ENCODE measurements at regions not wholly inside any gene's neighbourhood (a gene's known extent, or its start where the extent isn't known, plus 50 kb on each side); places are given as distances from the start of the nearest gene placed in this dataset.

- WGBS, result 91% methylated on average over 10 of the region's 10 CpGs
- H2BK120ac ChIP-seq (ENCODE audit: low read depth, low read length), result no peak overlapping the region
Observed at GRCh38 chr7:3230908-3231307, 70.1 kb upstream of the SDK1 start.

DNA sequence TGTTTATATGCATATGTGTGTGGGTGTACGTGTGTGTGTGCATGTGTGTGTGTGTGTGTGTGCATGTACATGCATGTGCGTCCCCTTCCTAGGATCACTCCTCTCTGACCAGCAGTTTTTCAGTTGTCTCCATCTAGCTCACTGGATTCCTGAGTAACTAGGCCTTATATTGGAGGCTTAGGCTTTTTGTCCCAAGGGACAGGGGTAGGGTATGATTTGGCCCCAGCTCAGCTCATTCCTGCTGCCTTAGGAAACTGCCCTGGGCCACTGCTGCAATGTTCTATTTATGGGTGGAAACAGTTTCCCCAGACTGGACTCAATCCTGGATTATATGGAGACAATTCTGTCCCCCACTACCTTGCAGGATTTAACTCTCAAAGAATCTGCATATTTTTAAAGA lies 68.8 kb upstream of the SDK1 start:
- no peaks in the 10 kb centered on the region for H3K36me3 ChIP-seq (ENCODE audit: control insufficient read depth in 1 of 2, insufficient read depth in 2 of 2, low read depth in 1 of 2, low read length in 2 of 2)
- H2AK5ac ChIP-seq (ENCODE audit: low read length, severe bottlenecking), result no peak overlapping the region
- H2AFZ ChIP-seq (ENCODE audit: low read depth, low read length), result no peak overlapping the region
- H4K8ac ChIP-seq (ENCODE audit: low read length), result no peak overlapping the region
- H3K18ac ChIP-seq (ENCODE audit: low read depth in 1 of 2, low read length in 2 of 2), result peak overlapping the region in 1 of 2 experiments; percentile 11
- H3K14ac ChIP-seq (ENCODE audit: low read length in 2 of 2), result no peak overlapping the region
- no CpG with 5 or more reads among the region's 2 CpGs for WGBS
- no peaks in the 10 kb centered on the region for H3K27me3 ChIP-seq (ENCODE audit: control insufficient read depth in 1 of 2, insufficient read depth in 1 of 2, low read length in 2 of 2)
- H3K9ac ChIP-seq (ENCODE audit: low read length), result no peak overlapping the region
- no peak overlapping the region for H2BK120ac ChIP-seq (ENCODE audit: low read depth, low read length)
- no peak overlapping the region for H2BK5ac ChIP-seq (ENCODE audit: low read depth, low read length, poor library complexity, severe bottlenecking)
- no peak overlapping the region for H2BK12ac ChIP-seq (ENCODE audit: low read length in 2 of 2)
- peaks cover 25% of the 10 kb centered on the region for H3K9me3 ChIP-seq (ENCODE audit: control insufficient read depth, low read length)
- H3K4me1 ChIP-seq (ENCODE audit: control insufficient read depth, insufficient read depth, low read depth, low read length), result peaks cover 2% of the 10 kb centered on the region
- no peak overlapping the region for H3K27ac ChIP-seq (ENCODE audit: low read length, poor library complexity, severe bottlenecking)
- no peaks in the 10 kb centered on the region for H3K79me1 ChIP-seq (replicated peaks; ENCODE audit: low read length, poor library complexity, severe bottlenecking)
- H2BK15ac ChIP-seq (ENCODE audit: low read depth, poor library complexity, severe bottlenecking), result no peak overlapping the region
- H3K23ac ChIP-seq (ENCODE audit: low read length in 2 of 2), result no peak overlapping the region
- no peak overlapping the region for H4K91ac ChIP-seq (ENCODE audit: low read length)
- no peak overlapping the region for H3K4me3 ChIP-seq (ENCODE audit: insufficient read depth in 1 of 2, low read depth in 1 of 2, low read length in 2 of 2)
- H3K4me2 ChIP-seq (ENCODE audit: low read length, poor library complexity, severe bottlenecking), result no peak overlapping the region
- DNase-seq, result peak; percentile 34
- H3K4ac ChIP-seq (ENCODE audit: low read depth in 1 of 2, low read length in 2 of 2), result no peak overlapping the region

More at GRCh38 chr7:3230908-3231307, 70.1 kb upstream of the SDK1 start:
- Histone ChIP-seq H2BK12ac (ENCODE audit: low read length in 2 of 2) (no peak overlapping the region), H4K91ac (ENCODE audit: low read length) (no peak overlapping the region), H3K14ac (ENCODE audit: low read length in 2 of 2) (no peak overlapping the region), H3K4me3 (ENCODE audit: insufficient read depth in 1 of 2, low read depth in 1 of 2, low read length in 2 of 2) (no peak overlapping the region), H3K9me3 (ENCODE audit: control insufficient read depth, low read length) (peaks cover 13% of the 10 kb centered on the region), H3K4me1 (ENCODE audit: control insufficient read depth, insufficient read depth, low read depth, low read length) (peaks cover 2% of the 10 kb centered on the region), H2AK5ac (ENCODE audit: low read length, severe bottlenecking) (no peak overlapping the region), H3K4ac (ENCODE audit: low read depth in 1 of 2, low read length in 2 of 2) (no peak overlapping the region), H3K36me3 (ENCODE audit: control insufficient read depth in 1 of 2, insufficient read depth in 2 of 2, low read depth in 1 of 2, low read length in 2 of 2) (no peaks in the 10 kb centered on the region), H3K18ac (ENCODE audit: low read depth in 1 of 2, low read length in 2 of 2) (no peak overlapping the region), H3K4me2 (ENCODE audit: low read length, poor library complexity, severe bottlenecking) (no peak overlapping the region), H3K27ac (ENCODE audit: low read length, poor library complexity, severe bottlenecking) (no peak overlapping the region), H2BK5ac (ENCODE audit: low read depth, low read length, poor library complexity, severe bottlenecking) (no peak overlapping the region), H3K23ac (ENCODE audit: low read length in 2 of 2) (no peak overlapping the region), H3K9ac (ENCODE audit: low read length) (no peak overlapping the region), H3K27me3 (ENCODE audit: control insufficient read depth in 1 of 2, insufficient read depth in 1 of 2, low read length in 2 of 2) (no peaks in the 10 kb centered on the region), H2BK15ac (ENCODE audit: low read depth, poor library complexity, severe bottlenecking) (no peak overlapping the region), H4K8ac (ENCODE audit: low read length) (no peak overlapping the region), H3K79me1 (replicated peaks; ENCODE audit: low read length, poor library complexity, severe bottlenecking) (no peaks in the 10 kb centered on the region), H2AFZ (ENCODE audit: low read depth, low read length) (no peak overlapping the region)
- no peak for DNase-seq

GRCh38 chr7:3233301-3233700 lies 67.8 kb upstream of the SDK1 start:
- no peak overlapping the region for H3K23ac ChIP-seq (ENCODE audit: low read length in 2 of 2)
- no peak overlapping the region for H2AFZ ChIP-seq (ENCODE audit: low read depth, low read length)
- no peak overlapping the region for H2AK5ac ChIP-seq (ENCODE audit: low read length, severe bottlenecking)
- H4K91ac ChIP-seq (ENCODE audit: low read length), result no peak overlapping the region
- no peak overlapping the region for H2BK12ac ChIP-seq (ENCODE audit: low read length in 2 of 2)
- H3K4me3 ChIP-seq (ENCODE audit: insufficient read depth in 1 of 2, low read depth in 1 of 2, low read length in 2 of 2), result no peak overlapping the region
- H3K4me2 ChIP-seq (ENCODE audit: low read length, poor library complexity, severe bottlenecking), result no peak overlapping the region
- no peak overlapping the region for H4K8ac ChIP-seq (ENCODE audit: low read length)
- no peak overlapping the region for H3K9ac ChIP-seq (ENCODE audit: low read length)
- 96% methylated on average over 7 of the region's 7 CpGs for WGBS
- no peak overlapping the region for H2BK120ac ChIP-seq (ENCODE audit: low read depth, low read length)
- H2BK15ac ChIP-seq (ENCODE audit: low read depth, poor library complexity, severe bottlenecking), result no peak overlapping the region
- peaks cover 25% of the 10 kb centered on the region for H3K9me3 ChIP-seq (ENCODE audit: control insufficient read depth, low read length)
- no peak overlapping the region for H3K27ac ChIP-seq (ENCODE audit: low read length, poor library complexity, severe bottlenecking)
- H3K36me3 ChIP-seq (ENCODE audit: control insufficient read depth in 1 of 2, insufficient read depth in 2 of 2, low read depth in 1 of 2, low read length in 2 of 2), result no peaks in the 10 kb centered on the region
- no peaks in the 10 kb centered on the region for H3K79me1 ChIP-seq (replicated peaks; ENCODE audit: low read length, poor library complexity, severe bottlenecking)
- DNase-seq, result no peak
- no peak overlapping the region for H2BK5ac ChIP-seq (ENCODE audit: low read depth, low read length, poor library complexity, severe bottlenecking)
- H3K18ac ChIP-seq (ENCODE audit: low read depth in 1 of 2, low read length in 2 of 2), result no peak overlapping the region
- peaks cover 2% of the 10 kb centered on the region for H3K4me1 ChIP-seq (ENCODE audit: control insufficient read depth, insufficient read depth, low read depth, low read length)
- no peaks in the 10 kb centered on the region for H3K27me3 ChIP-seq (ENCODE audit: control insufficient read depth in 1 of 2, insufficient read depth in 1 of 2, low read length in 2 of 2)
- no peak overlapping the region for H3K4ac ChIP-seq (ENCODE audit: low read depth in 1 of 2, low read length in 2 of 2)
- no peak overlapping the region for H3K14ac ChIP-seq (ENCODE audit: low read length in 2 of 2)

DNA sequence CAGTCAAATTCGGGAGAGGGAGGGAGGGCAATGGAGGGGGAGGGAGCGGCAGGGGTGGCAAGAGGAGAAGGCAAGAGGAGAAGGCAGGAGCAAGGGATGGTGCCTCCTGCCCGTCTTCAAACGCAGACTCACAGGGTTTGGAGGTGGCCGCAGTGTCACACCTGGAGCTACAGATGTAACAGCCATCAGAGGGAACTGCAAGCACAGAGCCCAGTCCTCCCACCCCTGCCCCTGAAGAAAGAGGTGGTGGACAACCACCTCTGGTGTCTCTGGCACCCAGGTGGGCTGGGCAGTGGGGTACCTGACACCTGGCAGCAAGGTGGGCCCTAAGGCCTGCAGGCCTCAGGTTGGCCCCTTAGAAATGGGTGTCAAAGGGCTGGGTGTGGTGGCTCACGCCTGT lies 67.0 kb upstream of the SDK1 start:
- Histone ChIP-seq H2BK15ac (ENCODE audit: low read depth, poor library complexity, severe bottlenecking) (no peak overlapping the region), H3K79me1 (replicated peaks; ENCODE audit: low read length, poor library complexity, severe bottlenecking) (no peaks in the 10 kb centered on the region), H3K18ac (ENCODE audit: low read depth in 1 of 2, low read length in 2 of 2) (no peak overlapping the region), H3K9ac (ENCODE audit: low read length) (no peak overlapping the region), H3K9me3 (ENCODE audit: control insufficient read depth, low read length) (peaks cover 25% of the 10 kb centered on the region), H3K4ac (ENCODE audit: low read depth in 1 of 2, low read length in 2 of 2) (no peak overlapping the region), H2BK120ac (ENCODE audit: low read depth, low read length) (no peak overlapping the region), H3K4me1 (ENCODE audit: control insufficient read depth, insufficient read depth, low read depth, low read length) (peaks cover 7% of the 10 kb centered on the region), H3K27me3 (ENCODE audit: control insufficient read depth in 1 of 2, insufficient read depth in 1 of 2, low read length in 2 of 2) (no peaks in the 10 kb centered on the region), H3K36me3 (ENCODE audit: control insufficient read depth in 1 of 2, insufficient read depth in 2 of 2, low read depth in 1 of 2, low read length in 2 of 2) (no peaks in the 10 kb centered on the region), H3K23ac (ENCODE audit: low read length in 2 of 2) (no peak overlapping the region), H3K4me3 (ENCODE audit: insufficient read depth in 1 of 2, low read depth in 1 of 2, low read length in 2 of 2) (no peak overlapping the region), H3K14ac (ENCODE audit: low read length in 2 of 2) (no peak overlapping the region), H4K8ac (ENCODE audit: low read length) (no peak overlapping the region), H2AK5ac (ENCODE audit: low read length, severe bottlenecking) (no peak overlapping the region), H4K91ac (ENCODE audit: low read length) (no peak overlapping the region), H3K4me2 (ENCODE audit: low read length, poor library complexity, severe bottlenecking) (no peak overlapping the region), H2AFZ (ENCODE audit: low read depth, low read length) (no peak overlapping the region), H3K27ac (ENCODE audit: low read length, poor library complexity, severe bottlenecking) (no peak overlapping the region), H2BK12ac (ENCODE audit: low read length in 2 of 2) (peak overlapping the region in 1 of 2 experiments; percentile 25), H2BK5ac (ENCODE audit: low read depth, low read length, poor library complexity, severe bottlenecking) (no peak overlapping the region)
- WGBS, result 94% methylated on average over 6 of the region's 6 CpGs
- DNase-seq, result no peak
